Endodermal cell (in vitro differentiated cells): ENCODE measurements at regions not wholly inside any gene's neighbourhood (a gene's known extent, or its start where the extent isn't known, plus 50 kb on each side); places are given as distances from the start of the nearest gene placed in this dataset.

Source experiments
- DNase-seq: peaks from one replicate; pipeline ENCODE4 v3.0.0-alpha.2; 2017
- H3K27ac ChIP-seq: 2 replicates; pipeline ENCODE4 v1.5.1; 2013; ENCODE audit warnings: mild to moderate bottlenecking, low read depth, low read length, moderate library complexity
- H3K27me3 ChIP-seq: 2 replicates; pipeline ENCODE4 v1.6.1; 2013; ENCODE audit warnings: mild to moderate bottlenecking, low read length, moderate library complexity; ENCODE audit not compliant: insufficient read depth, control insufficient read depth, poor library complexity, severe bottlenecking
- H3K36me3 ChIP-seq: 2 replicates; pipeline ENCODE4 v1.7.0; 2013; ENCODE audit warnings: mild to moderate bottlenecking, low read length, moderate library complexity; ENCODE audit not compliant: control insufficient read depth, insufficient read depth
- H3K4me1 ChIP-seq: one replicate; pipeline ENCODE4 v1.7.0; 2013; ENCODE audit warnings: low read length; ENCODE audit not compliant: control insufficient read depth, insufficient read depth
- H3K4me3 ChIP-seq: 2 replicates; pipeline ENCODE4 v1.5.1; 2013; ENCODE audit warnings: mild to moderate bottlenecking, low read length, moderate library complexity
- H3K9ac ChIP-seq: 2 replicates; pipeline ENCODE4 v1.6.1; 2013; ENCODE audit warnings: mild to moderate bottlenecking, low read length, moderate library complexity; ENCODE audit not compliant: poor library complexity, severe bottlenecking; ENCODE audit errors: extremely low read depth
- H3K9me3 ChIP-seq: 2 replicates; pipeline ENCODE4 v1.6.1; 2013; ENCODE audit warnings: mild to moderate bottlenecking, low read length, moderate library complexity; ENCODE audit not compliant: control insufficient read depth
- H3K27ac Mint-ChIP-seq: 2 replicates; pipeline ENCODE4 v1.8.0; 2020; ENCODE audit warnings: mixed read lengths
- H3K27me3 Mint-ChIP-seq: 2 replicates; pipeline ENCODE4 v1.8.0; 2021; ENCODE audit warnings: mild to moderate bottlenecking, mixed read lengths; ENCODE audit not compliant: insufficient read depth
- H3K36me3 Mint-ChIP-seq: 2 replicates; pipeline ENCODE4 v1.8.0; 2020; ENCODE audit warnings: low read depth, mixed read lengths
- H3K4me1 Mint-ChIP-seq: 2 replicates; pipeline ENCODE4 v1.8.0; 2020; ENCODE audit warnings: mixed read lengths
- H3K4me3 Mint-ChIP-seq: 2 replicates; pipeline ENCODE4 v1.8.0; 2020; ENCODE audit warnings: mild to moderate bottlenecking, moderate library complexity, mixed read lengths
- H3K9me3 Mint-ChIP-seq: 2 replicates; pipeline ENCODE4 v1.8.0; 2020; ENCODE audit warnings: mild to moderate bottlenecking, mixed read lengths
- WGBS, 2 experiments: methylation state at CpG; one replicate each; pipeline versions ENCODE4 v1.1.5 to v1.1.7; 2013; ENCODE audit warnings: missing lambda C conversion rate in 2 of 2, mixed read lengths in 1 of 2; ENCODE audit not compliant: insufficient coverage in 1 of 2, insufficient read length in 1 of 2; 5-methylcytosine and 5-hydroxymethylcytosine counted together
- TF ChIP-seq, protein P1 (sequence below): fragments of 200-600 bp; sonication (generic); conservative IDR thresholded peaks from 2 replicates; pipeline ENCODE4 v1.5.0; 2021; ENCODE audit warnings: antibody characterized with exemption, mild to moderate bottlenecking

DNA sequence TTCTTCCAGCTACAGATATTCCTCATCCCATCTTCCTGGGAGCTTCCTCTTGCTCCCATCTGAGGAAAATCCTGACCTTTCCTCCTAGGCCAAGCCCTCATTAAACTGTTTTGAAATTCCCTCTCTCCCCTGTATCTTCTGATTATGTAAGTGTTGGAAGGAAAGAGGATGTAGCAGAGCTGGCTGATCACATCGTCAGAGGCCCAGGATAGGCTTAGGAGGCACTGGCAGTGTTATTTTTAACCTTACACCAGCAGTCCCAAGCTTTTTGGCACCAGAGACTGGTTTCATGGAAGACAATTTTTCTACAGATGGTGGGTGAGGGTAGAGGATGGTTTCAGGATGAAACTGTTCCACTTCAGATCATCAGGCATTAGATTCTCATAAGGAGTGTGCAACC, 630.4 kb downstream of the EPHA4 start:
- peaks cover 12% of the 10 kb centered on the region for H3K4me1 Mint-ChIP-seq
- no peaks in the 10 kb centered on the region for H3K9me3 ChIP-seq
- H3K4me3 ChIP-seq = no peak overlapping the region
- peaks cover 4% of the 10 kb centered on the region for H3K9me3 Mint-ChIP-seq
- WGBS, 2 experiments = 80 to 91% methylated on average over 1 of the region's 1 CpG
- peaks cover 2% of the 10 kb centered on the region for H3K4me1 ChIP-seq
- no peaks in the 10 kb centered on the region for H3K27me3 Mint-ChIP-seq
- no peaks in the 10 kb centered on the region for H3K27me3 ChIP-seq
- DNase-seq = no peak
- no peak overlapping the region for H3K9ac ChIP-seq
- no peak overlapping the region for H3K27ac ChIP-seq
- TF ChIP-seq, protein P1, sequence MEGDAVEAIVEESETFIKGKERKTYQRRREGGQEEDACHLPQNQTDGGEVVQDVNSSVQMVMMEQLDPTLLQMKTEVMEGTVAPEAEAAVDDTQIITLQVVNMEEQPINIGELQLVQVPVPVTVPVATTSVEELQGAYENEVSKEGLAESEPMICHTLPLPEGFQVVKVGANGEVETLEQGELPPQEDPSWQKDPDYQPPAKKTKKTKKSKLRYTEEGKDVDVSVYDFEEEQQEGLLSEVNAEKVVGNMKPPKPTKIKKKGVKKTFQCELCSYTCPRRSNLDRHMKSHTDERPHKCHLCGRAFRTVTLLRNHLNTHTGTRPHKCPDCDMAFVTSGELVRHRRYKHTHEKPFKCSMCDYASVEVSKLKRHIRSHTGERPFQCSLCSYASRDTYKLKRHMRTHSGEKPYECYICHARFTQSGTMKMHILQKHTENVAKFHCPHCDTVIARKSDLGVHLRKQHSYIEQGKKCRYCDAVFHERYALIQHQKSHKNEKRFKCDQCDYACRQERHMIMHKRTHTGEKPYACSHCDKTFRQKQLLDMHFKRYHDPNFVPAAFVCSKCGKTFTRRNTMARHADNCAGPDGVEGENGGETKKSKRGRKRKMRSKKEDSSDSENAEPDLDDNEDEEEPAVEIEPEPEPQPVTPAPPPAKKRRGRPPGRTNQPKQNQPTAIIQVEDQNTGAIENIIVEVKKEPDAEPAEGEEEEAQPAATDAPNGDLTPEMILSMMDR = no peak
- H3K27ac Mint-ChIP-seq = no peak overlapping the region
- H3K36me3 Mint-ChIP-seq = no peaks in the 10 kb centered on the region
- H3K36me3 ChIP-seq = no peaks in the 10 kb centered on the region
- no peak overlapping the region for H3K4me3 Mint-ChIP-seq

DNA sequence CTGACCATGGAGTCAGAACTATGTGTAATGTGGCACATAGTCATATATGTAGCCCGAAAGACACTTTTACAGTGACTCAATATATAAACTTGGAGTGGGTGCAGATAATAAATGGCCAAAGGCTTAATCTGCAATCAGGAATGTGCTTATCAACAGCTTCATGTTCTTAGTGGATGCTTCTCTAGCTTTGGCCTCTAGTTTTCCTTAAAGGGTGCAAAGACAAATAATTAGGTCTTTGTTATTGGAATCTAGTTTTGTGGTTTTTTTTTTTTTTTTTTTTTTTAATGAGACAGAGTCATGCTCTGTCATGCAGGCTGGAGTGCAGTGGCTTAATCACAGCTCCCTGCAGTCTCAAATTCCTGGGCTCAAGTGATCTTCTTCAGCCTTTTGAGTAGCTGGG, 625.6 kb downstream of the EPHA4 start:
- H3K9me3 ChIP-seq = no peaks in the 10 kb centered on the region
- H3K9me3 Mint-ChIP-seq = peaks cover 4% of the 10 kb centered on the region
- H3K27me3 ChIP-seq = no peaks in the 10 kb centered on the region
- H3K9ac ChIP-seq = no peak overlapping the region
- H3K27me3 Mint-ChIP-seq = no peaks in the 10 kb centered on the region
- H3K36me3 ChIP-seq = no peaks in the 10 kb centered on the region
- H3K27ac Mint-ChIP-seq = no peak overlapping the region
- no peak overlapping the region for H3K4me3 Mint-ChIP-seq
- no peak overlapping the region for H3K27ac ChIP-seq
- H3K4me1 ChIP-seq = no peaks in the 10 kb centered on the region
- 100% methylated on average over 1 of the region's 1 CpG for WGBS, 2 experiments
- no peak overlapping the region for H3K4me3 ChIP-seq
- DNase-seq = no peak
- H3K4me1 Mint-ChIP-seq = peaks cover 10% of the 10 kb centered on the region
- H3K36me3 Mint-ChIP-seq = no peaks in the 10 kb centered on the region
- TF ChIP-seq, protein P1 = no peak

DNA sequence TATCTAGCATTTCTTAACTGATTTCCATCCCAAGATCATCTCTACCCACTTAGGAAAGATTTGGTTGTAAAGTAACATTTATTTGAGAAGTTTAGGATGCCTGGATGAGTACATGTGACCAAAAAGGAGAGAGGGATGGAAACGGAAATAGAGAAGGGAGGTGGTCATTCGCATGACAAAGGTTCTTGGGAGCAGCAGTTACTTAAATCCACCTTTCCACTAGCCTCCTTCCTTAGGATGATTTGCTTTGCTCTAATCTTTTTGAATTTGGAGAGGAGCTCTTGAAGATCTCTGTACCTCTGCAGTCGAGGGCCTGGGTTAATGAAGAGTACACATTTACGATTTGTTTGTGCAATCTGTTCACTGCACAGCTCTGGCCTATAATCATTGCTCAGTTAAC, 623.5 kb downstream of the EPHA4 start:
- H3K36me3 Mint-ChIP-seq = no peaks in the 10 kb centered on the region
- peaks cover 10% of the 10 kb centered on the region for H3K4me1 Mint-ChIP-seq
- no peak for DNase-seq
- H3K27ac ChIP-seq = no peak overlapping the region
- 78 to 90% methylated on average over 2 to 4 of the region's 4 CpGs for WGBS, 2 experiments
- peaks cover 7% of the 10 kb centered on the region for H3K9me3 ChIP-seq
- H3K27me3 Mint-ChIP-seq = no peaks in the 10 kb centered on the region
- H3K4me3 Mint-ChIP-seq = no peak overlapping the region
- TF ChIP-seq, protein P1 = no peak
- no peak overlapping the region for H3K27ac Mint-ChIP-seq
- H3K36me3 ChIP-seq = no peaks in the 10 kb centered on the region
- H3K9me3 Mint-ChIP-seq = peaks cover 4% of the 10 kb centered on the region
- no peaks in the 10 kb centered on the region for H3K4me1 ChIP-seq
- H3K9ac ChIP-seq = no peak overlapping the region
- no peaks in the 10 kb centered on the region for H3K27me3 ChIP-seq
- H3K4me3 ChIP-seq = no peak overlapping the region
